ENCODE measurements at regions not wholly inside any gene's neighbourhood (a gene's known extent, or its start where the extent isn't known, plus 50 kb on each side); places are given as distances from the start of the nearest gene placed in this dataset.
A peak's percentile ranks its signal among the peaks of the same experiment; 100 is the strongest.
"Not testable (repeated sequence)": the region's sequence is repeated elsewhere in the genome, so short reads cannot be mapped to it uniquely, and the experiment has no call there.

DNA sequence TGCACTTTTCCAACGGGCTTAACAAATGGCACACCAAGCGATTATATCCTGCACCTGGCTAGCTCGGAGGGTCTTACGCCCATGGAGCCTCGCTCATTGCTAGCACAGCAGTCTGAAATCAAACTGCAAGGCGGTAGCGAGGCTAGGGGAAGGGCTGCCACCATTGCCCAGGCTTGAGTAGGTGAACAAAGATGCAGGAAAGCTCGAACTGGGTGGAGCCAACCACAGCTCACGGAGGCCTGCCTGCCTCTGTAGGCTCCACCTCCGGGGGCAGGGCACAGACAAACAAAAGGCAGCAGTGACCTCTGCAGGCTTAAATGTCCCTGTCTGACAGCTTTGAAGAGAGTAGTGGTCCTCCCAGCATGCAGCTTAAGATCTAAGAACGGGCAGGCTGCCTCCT lies 365.4 kb downstream of the MMUT start:
- not testable (repeated sequence) for ATAC-seq

GRCh38 chr6:49097116-49097515 lies 365.9 kb downstream of the MMUT start:
- DNase-seq (no peak), ATAC-seq (no peak)
- intact Hi-C loops (cut with DNase I), result no loop called here
- H3K27ac ChIP-seq (ENCODE audit: low read length), result no peak overlapping the region
- no peak overlapping the region for H3K4me3 ChIP-seq (ENCODE audit: low read length)
- no peaks in the 10 kb centered on the region for H3K4me1 ChIP-seq (ENCODE audit: control insufficient read depth, insufficient read depth, low read length)
- H3K9me3 ChIP-seq (ENCODE audit: control insufficient read depth, low read length), result no peaks in the 10 kb centered on the region
- no peaks in the 10 kb centered on the region for H3K27me3 ChIP-seq (ENCODE audit: control insufficient read depth, insufficient read depth)
- 75% methylated on average over 2 of the region's 2 CpGs for WGBS

More for the DNA sequence above, 365.4 kb downstream of the MMUT start:
- H3K27ac ChIP-seq (ENCODE audit: low read length); H3K4me1 ChIP-seq (ENCODE audit: control insufficient read depth, insufficient read depth, low read length); H3K27me3 ChIP-seq (ENCODE audit: control insufficient read depth, insufficient read depth); H3K4me3 ChIP-seq (ENCODE audit: low read length); H3K9me3 ChIP-seq (ENCODE audit: control insufficient read depth, low read length); intact Hi-C loops (cut with DNase I): not testable (repeated sequence)
- WGBS, result 87% methylated on average over 11 of the region's 11 CpGs
- peak in 1 of 3 donors; percentile 30 for DNase-seq

GRCh38 chr6:49088631-49089030 lies 374.4 kb downstream of the MMUT start:
- H3K4me1 ChIP-seq (ENCODE audit: control insufficient read depth, insufficient read depth, low read length), result no peaks in the 10 kb centered on the region
- no peak overlapping the region for H3K4me3 ChIP-seq (ENCODE audit: low read length)
- intact Hi-C loops (cut with DNase I), result no loop called here
- ATAC-seq (no peak), DNase-seq (no peak)
- H3K27me3 ChIP-seq (ENCODE audit: control insufficient read depth, insufficient read depth), result no peaks in the 10 kb centered on the region
- 91% methylated on average over 4 of the region's 4 CpGs for WGBS
- H3K9me3 ChIP-seq (ENCODE audit: control insufficient read depth, low read length), result no peaks in the 10 kb centered on the region
- no peak overlapping the region for H3K27ac ChIP-seq (ENCODE audit: low read length)

DNA sequence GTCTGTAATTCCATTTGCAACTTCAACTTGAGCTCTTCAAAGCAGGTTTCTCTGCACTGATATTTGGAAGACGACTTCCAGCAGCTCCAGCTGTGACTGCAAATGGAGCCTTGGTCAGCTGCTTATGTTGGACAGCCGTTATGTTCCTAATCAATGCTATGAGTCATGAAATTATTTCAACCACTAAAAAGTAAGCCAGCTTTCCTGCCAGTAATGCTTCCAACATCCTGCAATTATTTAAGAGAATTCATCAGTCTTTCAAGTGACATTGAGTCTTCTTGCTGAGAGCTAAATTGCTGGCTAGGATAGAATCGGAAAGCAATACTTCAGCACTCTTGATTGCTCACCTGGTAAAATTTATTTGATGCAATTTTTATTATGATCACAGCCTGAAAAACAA lies 375.7 kb downstream of the MMUT start:
- no peak for DNase-seq
- WGBS, result 37% methylated on average over 3 of the region's 3 CpGs
- Histone ChIP-seq H3K9me3 (ENCODE audit: control insufficient read depth, low read length) (no peaks in the 10 kb centered on the region), H3K27me3 (ENCODE audit: control insufficient read depth, insufficient read depth) (no peaks in the 10 kb centered on the region), H3K4me3 (ENCODE audit: low read length) (no peak overlapping the region), H3K27ac (ENCODE audit: low read length) (no peak overlapping the region), H3K4me1 (ENCODE audit: control insufficient read depth, insufficient read depth, low read length) (no peaks in the 10 kb centered on the region)
- intact Hi-C loops (cut with DNase I), result no loop called here
- ATAC-seq, result no peak

DNA sequence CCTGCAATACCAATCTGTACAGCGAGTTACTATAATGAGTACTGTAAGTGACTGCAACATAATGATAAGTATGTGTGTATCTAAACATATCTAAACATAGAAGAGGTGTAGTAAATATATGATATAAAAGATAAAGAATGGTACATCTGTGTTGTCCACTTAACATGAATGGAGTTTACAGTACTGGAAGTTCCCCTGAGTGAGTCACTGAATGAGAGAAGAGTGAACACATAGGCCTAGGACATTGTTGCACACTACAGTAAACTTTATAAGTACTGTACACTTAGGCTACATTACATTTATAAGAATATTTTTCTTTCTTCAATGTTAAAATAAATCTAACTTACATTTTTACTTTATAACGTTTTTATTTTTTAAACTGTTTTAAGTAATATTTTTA lies 380.4 kb downstream of the MMUT start:
- Histone ChIP-seq H3K27me3 (ENCODE audit: control insufficient read depth, insufficient read depth) (no peaks in the 10 kb centered on the region), H3K9me3 (ENCODE audit: control insufficient read depth, low read length) (no peaks in the 10 kb centered on the region), H3K27ac (ENCODE audit: low read length) (no peak overlapping the region), H3K4me3 (ENCODE audit: low read length) (no peak overlapping the region), H3K4me1 (ENCODE audit: control insufficient read depth, insufficient read depth, low read length) (no peaks in the 10 kb centered on the region)
- intact Hi-C loops (cut with DNase I), result no loop called here
- ATAC-seq (no peak), DNase-seq (no peak)
- WGBS, result 70% methylated on average over 2 of the region's 2 CpGs

GRCh38 chr6:49072885-49073620 lies 390.0 kb downstream of the MMUT start:
- Histone ChIP-seq H3K27ac (ENCODE audit: low read length) (no peak overlapping the region), H3K4me3 (ENCODE audit: low read length) (no peak overlapping the region), H3K4me1 (ENCODE audit: control insufficient read depth, insufficient read depth, low read length) (no peaks in the 10 kb centered on the region), H3K9me3 (ENCODE audit: control insufficient read depth, low read length) (no peaks in the 10 kb centered on the region), H3K27me3 (ENCODE audit: control insufficient read depth, insufficient read depth) (no peaks in the 10 kb centered on the region)
- no peak for ATAC-seq
- intact Hi-C loops (cut with DNase I), result no loop called here
- DNase-seq, result no peak
- WGBS, result 86% methylated on average over 4 of the region's 4 CpGs

- intact Hi-C loops (cut with DNase I), result no loop called here
- ATAC-seq, result no peak
- Histone ChIP-seq H3K27ac (ENCODE audit: low read length) (no peak overlapping the region), H3K9me3 (ENCODE audit: control insufficient read depth, low read length) (no peaks in the 10 kb centered on the region), H3K4me3 (ENCODE audit: low read length) (no peak overlapping the region), H3K4me1 (ENCODE audit: control insufficient read depth, insufficient read depth, low read length) (no peaks in the 10 kb centered on the region), H3K27me3 (ENCODE audit: control insufficient read depth, insufficient read depth) (no peaks in the 10 kb centered on the region)
- WGBS, result 55% methylated on average over 1 of the region's 1 CpG
- DNase-seq, result no peak
Measured at GRCh38 chr6:49072146-49072545, 390.9 kb downstream of the MMUT start.

DNA sequence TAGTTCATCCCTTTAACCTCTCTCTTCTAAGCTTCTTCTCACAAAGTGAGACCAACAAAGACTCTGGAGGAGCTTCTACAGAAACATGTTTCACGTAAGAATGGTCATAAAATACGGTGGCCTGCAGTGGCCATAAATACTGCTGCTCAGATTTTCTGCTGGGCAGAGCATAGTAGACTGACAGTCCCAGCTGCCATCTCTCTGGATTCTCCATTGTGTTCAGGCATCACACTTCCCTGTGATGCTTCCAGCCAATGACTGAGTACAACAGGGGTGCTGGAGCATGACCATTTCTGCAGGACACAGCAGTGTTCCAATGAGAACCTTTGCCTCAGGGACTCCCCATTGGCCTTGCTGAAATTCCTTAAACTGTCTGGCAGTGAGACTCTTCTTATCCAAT lies 392.6 kb downstream of the MMUT start:
- DNase-seq (no peak), ATAC-seq (no peak)
- Histone ChIP-seq H3K4me1 (ENCODE audit: control insufficient read depth, insufficient read depth, low read length) (no peaks in the 10 kb centered on the region), H3K4me3 (ENCODE audit: low read length) (no peak overlapping the region), H3K27me3 (ENCODE audit: control insufficient read depth, insufficient read depth) (no peaks in the 10 kb centered on the region), H3K27ac (ENCODE audit: low read length) (no peak overlapping the region), H3K9me3 (ENCODE audit: control insufficient read depth, low read length) (no peaks in the 10 kb centered on the region)
- WGBS, result 82% methylated on average over 2 of the region's 2 CpGs
- intact Hi-C loops (cut with DNase I), result no loop called here

- ATAC-seq (no peak), DNase-seq (no peak)
- Histone ChIP-seq H3K27me3 (ENCODE audit: control insufficient read depth, insufficient read depth) (no peaks in the 10 kb centered on the region), H3K4me3 (ENCODE audit: low read length) (no peak overlapping the region), H3K4me1 (ENCODE audit: control insufficient read depth, insufficient read depth, low read length) (no peaks in the 10 kb centered on the region), H3K27ac (ENCODE audit: low read length) (no peak overlapping the region), H3K9me3 (ENCODE audit: control insufficient read depth, low read length) (no peaks in the 10 kb centered on the region)
- intact Hi-C loops (cut with DNase I), result no loop called here
- 82% methylated on average over 4 of the region's 4 CpGs for WGBS
Measured at GRCh38 chr6:49054311-49054710, 408.7 kb downstream of the MMUT start.

GRCh38 chr6:49052901-49053300 lies 410.2 kb downstream of the MMUT start:
- Histone ChIP-seq H3K9me3 (ENCODE audit: control insufficient read depth, low read length) (no peaks in the 10 kb centered on the region), H3K27me3 (ENCODE audit: control insufficient read depth, insufficient read depth) (no peaks in the 10 kb centered on the region), H3K4me1 (ENCODE audit: control insufficient read depth, insufficient read depth, low read length) (no peaks in the 10 kb centered on the region), H3K4me3 (ENCODE audit: low read length) (no peak overlapping the region), H3K27ac (ENCODE audit: low read length) (no peak overlapping the region)
- DNase-seq (no peak), ATAC-seq (no peak)
- WGBS, result 93% methylated on average over 2 of the region's 2 CpGs
- intact Hi-C loops (cut with DNase I), result no loop called here

DNA sequence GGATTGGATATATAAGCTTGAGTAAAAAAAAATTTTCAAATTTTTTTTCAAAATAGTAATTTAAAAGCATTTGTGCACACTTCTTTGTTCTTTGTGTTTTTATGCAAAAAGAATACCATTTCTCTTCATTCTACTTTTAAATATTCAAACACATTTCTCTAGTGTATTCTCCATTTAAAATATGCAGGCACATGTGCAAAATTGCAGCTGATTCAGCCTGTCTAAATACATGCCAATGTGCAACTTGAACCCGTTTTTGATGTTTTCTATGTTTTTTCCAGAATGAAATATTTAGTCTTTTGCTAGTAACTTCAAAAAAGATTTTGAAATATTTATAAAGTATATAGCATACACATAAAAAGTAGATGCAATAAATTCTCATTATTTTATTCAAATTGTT lies 411.8 kb downstream of the MMUT start:
- no peaks in the 10 kb centered on the region for H3K4me1 ChIP-seq (ENCODE audit: control insufficient read depth, insufficient read depth, low read length)
- DNase-seq, result no peak
- intact Hi-C loops (cut with DNase I), result no loop called here
- H3K27me3 ChIP-seq (ENCODE audit: control insufficient read depth, insufficient read depth), result no peaks in the 10 kb centered on the region
- 57% methylated on average over 1 of the region's 1 CpG for WGBS
- H3K27ac ChIP-seq (ENCODE audit: low read length), result no peak overlapping the region
- no peaks in the 10 kb centered on the region for H3K9me3 ChIP-seq (ENCODE audit: control insufficient read depth, low read length)
- no peak overlapping the region for H3K4me3 ChIP-seq (ENCODE audit: low read length)
- no peak for ATAC-seq

- no peaks in the 10 kb centered on the region for H3K9me3 ChIP-seq (ENCODE audit: control insufficient read depth, low read length)
- WGBS, result 77% methylated on average over 1 of the region's 1 CpG
Measured at GRCh38 chr6:49050584-49050983, 412.5 kb downstream of the MMUT start.

More at GRCh38 chr6:49050584-49050983, 412.5 kb downstream of the MMUT start:
- Histone ChIP-seq H3K27ac (ENCODE audit: low read length) (no peak overlapping the region), H3K4me3 (ENCODE audit: low read length) (no peak overlapping the region), H3K4me1 (ENCODE audit: control insufficient read depth, insufficient read depth, low read length) (no peaks in the 10 kb centered on the region), H3K27me3 (ENCODE audit: control insufficient read depth, insufficient read depth) (no peaks in the 10 kb centered on the region)
- intact Hi-C loops (cut with DNase I), result no loop called here
- ATAC-seq (no peak), DNase-seq (no peak)

Measured in right cardiac atrium (tissue), 5 donors.